K562 (cell line): ENCODE measurements at regions not wholly inside any gene's neighbourhood (a gene's known extent, or its start where the extent isn't known, plus 50 kb on each side); places are given as distances from the start of the nearest gene placed in this dataset.

Source experiments
- ATAC-seq: fragments of 200-7000 bp; cut with Tn5 transposase; 3 replicates; pipeline ENCODE4 v1.9.1; 2020; ENCODE audit warnings: moderate library complexity
- BruUV-seq: library from RNA; stranded (reverse); fragments of 400-500 nt; replicated peaks from 2 replicates; lab custom pipeline; 2021; lab: Mats Ljungman, UMichigan
- CTCF ChIA-PET: fragments of 300-600 bp; formaldehyde crosslinking; extraction: SDS; loops from one replicate; lab custom pipeline; 2021; ENCODE audit warnings: low intra/inter-chr PET ratio; lab: Yijun Ruan, JAX
- POLR2A ChIA-PET: fragments of 300-600, 350-650 bp; sonication (Branson Sonifier 250); formaldehyde crosslinking; extraction: SDS; loops from one replicate; lab custom pipeline; 2021; ENCODE audit warnings: antibody characterized with exemption, inconsistent platforms; lab: Yijun Ruan, JAX
- DNase-seq, 4 experiments: peaks; one replicate each; pipeline versions ENCODE4 v3.0.0 to v3.0.0-alpha.2; 2011 to 2018; ENCODE audit warnings: low spot score in 3 of 4, mixed read lengths in 3 of 4; ENCODE audit errors: extremely low read depth in 1 of 4
- FAIRE-seq: peaks from 2 replicates; lab custom pipeline; 2011; peaks lifted over from hg19 to GRCh38; lab: Jason Lieb, UNC
- H2AFZ ChIP-seq: 2 replicates; pipeline ENCODE4 v1.6.0; 2011; ENCODE audit warnings: low read depth, low read length, control low read depth, inconsistent platforms
- H3K27ac ChIP-seq: fragments of 200-600 bp; 3 replicates; pipeline ENCODE4 v1.8.0; 2011; ENCODE audit warnings: low read depth, mild to moderate bottlenecking, control low read depth, inconsistent platforms, low read length, moderate library complexity, mixed read lengths; ENCODE audit errors: extremely low read depth
- H3K27me3 ChIP-seq, 2 experiments: fragments of 300-600 bp in 1 of 2; 2 replicates in 1 of 2; 3 replicates in 1 of 2; pipeline versions ENCODE4 v1.6.0 to v1.8.0; 2011; ENCODE audit warnings: inconsistent platforms in 2 of 2, low read length in 2 of 2, mild to moderate bottlenecking in 1 of 2, mixed read lengths in 1 of 2, moderate library complexity in 1 of 2; ENCODE audit not compliant: control insufficient read depth in 2 of 2, insufficient read depth in 2 of 2
- H3K36me3 ChIP-seq: fragments of 300-600 bp; 3 replicates; pipeline ENCODE4 v1.8.0; 2011; ENCODE audit warnings: mild to moderate bottlenecking, low read length, inconsistent platforms; ENCODE audit not compliant: control insufficient read depth, insufficient read depth
- H3K4me1 ChIP-seq, 2 experiments: fragments of 200-600 bp in 1 of 2; replicated peaks in 1 of 2; 2 replicates in 1 of 2; 3 replicates in 1 of 2; pipeline versions ENCODE4 v1.5.1 to v1.8.0; 2011; ENCODE audit warnings: inconsistent platforms in 2 of 2, low read length in 2 of 2, mild to moderate bottlenecking in 1 of 2, mixed read lengths in 1 of 2, moderate library complexity in 1 of 2; ENCODE audit not compliant: control insufficient read depth in 2 of 2, insufficient read depth in 2 of 2
- H3K4me2 ChIP-seq: 2 replicates; pipeline ENCODE4 v1.6.1; 2011; ENCODE audit warnings: low read length, control low read depth, inconsistent platforms, mixed read lengths; ENCODE audit not compliant: insufficient read depth
- H3K4me3 ChIP-seq: fragments of 200-600 bp; sonication (generic), shearing (Covaris generic); 2 replicates; pipeline ENCODE4 v1.5.1; 2016; ENCODE audit warnings: control low read depth, inconsistent platforms
- H3K79me2 ChIP-seq: fragments of 200-600 bp; 3 replicates; pipeline ENCODE4 v1.8.0; 2011; ENCODE audit warnings: low read length, inconsistent platforms; ENCODE audit not compliant: control insufficient read depth, insufficient read depth
- H3K9ac ChIP-seq, 2 experiments: 2 replicates each; pipeline versions ENCODE4 v1.6.0 to v1.6.1; 2011; ENCODE audit warnings: low read depth in 2 of 2, low read length in 2 of 2, control low read depth in 1 of 2, inconsistent platforms in 1 of 2, mild to moderate bottlenecking in 1 of 2, mixed read lengths in 1 of 2; ENCODE audit not compliant: insufficient read depth in 1 of 2
- H3K9me1 ChIP-seq: one replicate; pipeline ENCODE4 v1.6.0; 2011; ENCODE audit warnings: inconsistent platforms, mild to moderate bottlenecking, low read length, moderate library complexity; ENCODE audit not compliant: control insufficient read depth, insufficient read depth
- H3K9me3 ChIP-seq: replicated peaks from 2 replicates; pipeline ENCODE4 v1.5.1; 2011; ENCODE audit warnings: low read depth, low read length, inconsistent platforms; ENCODE audit not compliant: control insufficient read depth, insufficient read depth
- H4K20me1 ChIP-seq: replicated peaks from 2 replicates; pipeline ENCODE4 v1.6.1; 2011; ENCODE audit warnings: low read length, inconsistent platforms, mixed read lengths; ENCODE audit not compliant: control insufficient read depth, insufficient read depth
- BCL6 ChIP-seq: fragments of 250-450 bp; sonication (Bioruptor Pico); IDR thresholded peaks from 2 replicates; pipeline ENCODE4 v1.4.0; 2020
- E4F1 ChIP-seq: fragments of 250-450 bp; sonication (Bioruptor Pico); IDR thresholded peaks from 2 replicates; pipeline ENCODE4 v1.5.0; 2021; ENCODE audit warnings: mild to moderate bottlenecking, borderline replicate concordance
- ESRRB ChIP-seq: fragments of 250-450 bp; sonication (Bioruptor Pico); IDR thresholded peaks from 2 replicates; pipeline ENCODE4 v1.5.0; 2020; ENCODE audit warnings: mild to moderate bottlenecking, moderate library complexity, borderline replicate concordance
- HOXB6 ChIP-seq: fragments of 250-450 bp; sonication (Bioruptor Pico); IDR thresholded peaks from 2 replicates; pipeline ENCODE4 v1.5.1; 2022; ENCODE audit warnings: mild to moderate bottlenecking, borderline replicate concordance
- IFI16 ChIP-seq: fragments of 250-450 bp; sonication (Bioruptor Pico); IDR thresholded peaks from 2 replicates; pipeline ENCODE4 v2.1.2; 2022; ENCODE audit warnings: mild to moderate bottlenecking, inconsistent platforms
- MIER1 ChIP-seq: fragments of 450-650 bp; IDR thresholded peaks from 2 replicates; pipeline ENCODE4 v1.6.1; 2016; ENCODE audit warnings: antibody characterized with exemption, mild to moderate bottlenecking, low read depth
- PHB ChIP-seq: fragments of 250-450 bp; sonication (Bioruptor Pico); IDR thresholded peaks from 2 replicates; pipeline ENCODE4 v1.5.0; 2021
- RBBP5 ChIP-seq: fragments of 200-600 bp; sonication (generic); IDR thresholded peaks from 2 replicates; pipeline ENCODE4 v1.6.1; 2012; ENCODE audit warnings: borderline replicate concordance, mild to moderate bottlenecking, low read length, control low read depth, inconsistent platforms; ENCODE audit not compliant: insufficient read depth, poor library complexity, severe bottlenecking
- SNIP1 ChIP-seq: fragments of 450-650 bp; IDR thresholded peaks from 2 replicates; pipeline ENCODE4 v1.7.1; 2017; ENCODE audit warnings: low read depth, mild to moderate bottlenecking
- ZHX1 ChIP-seq: fragments of 150-350 bp; conservative IDR thresholded peaks from 2 replicates; pipeline ENCODE4 v1.6.1; 2014; ENCODE audit warnings: low read length
- ZNF23 ChIP-seq: fragments of 250-450 bp; sonication (Bioruptor Pico); IDR thresholded peaks from 2 replicates; pipeline ENCODE4 v1.4.0; 2020; ENCODE audit warnings: mild to moderate bottlenecking
- ZZZ3 ChIP-seq: fragments of 450-650 bp; IDR thresholded peaks from 2 replicates; pipeline ENCODE4 v1.6.1; 2016; ENCODE audit warnings: antibody characterized with exemption, mild to moderate bottlenecking, moderate library complexity
- WGBS: fragments of 100-300 bp; shearing (Covaris generic); methylation state at CpG from one replicate; pipeline ENCODE4 v1.1.6; 2016; ENCODE audit warnings: low coverage, mixed read lengths; ENCODE audit not compliant: insufficient coverage; ENCODE audit errors: missing lambda C conversion rate; 5-methylcytosine and 5-hydroxymethylcytosine counted together
- in situ Hi-C: fragments of 300-500 bp; cut with MboI; formaldehyde crosslinking; loops from 4 replicates; pipeline ENCODE4 v1.15.0; 2018; ENCODE audit warnings: inconsistent platforms, mixed read lengths
- intact Hi-C: fragments of 100-400 bp; cut with micrococcal nuclease; formaldehyde crosslinking; loops from 2 replicates; pipeline ENCODE4 v1.14.2; 2022
- TF ChIP-seq, protein P1 (sequence below): fragments of 250-450 bp; sonication (Bioruptor Pico); IDR thresholded peaks from 2 replicates; pipeline ENCODE4 v1.8.0; 2021; ENCODE audit warnings: borderline replicate concordance, mild to moderate bottlenecking, moderate library complexity; ENCODE audit not compliant: poor library complexity, severe bottlenecking
- TF ChIP-seq, protein P2 (sequence below): fragments of 250-450 bp; sonication (Bioruptor Pico); IDR thresholded peaks from 2 replicates; pipeline ENCODE4 v1.5.0; 2021

DNA sequence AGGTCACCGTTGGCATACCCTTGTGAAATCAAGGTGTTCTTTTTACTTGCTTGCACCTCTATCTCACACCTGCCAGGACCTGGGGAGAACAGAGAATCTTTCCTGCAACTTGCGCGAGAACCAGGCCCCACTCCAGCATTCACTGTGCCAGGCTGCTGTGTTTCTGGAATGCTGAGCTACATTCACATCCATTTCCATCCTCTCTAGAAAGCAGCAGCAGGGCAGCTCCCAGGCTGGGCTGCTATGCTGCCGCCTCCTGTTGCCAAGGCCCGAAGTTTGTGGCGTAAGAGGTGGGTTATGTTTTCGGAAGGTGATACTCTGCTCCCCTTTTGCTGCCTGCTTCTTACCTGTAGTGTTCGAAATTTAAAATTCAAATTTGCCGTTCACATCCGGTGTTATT, 464.1 kb downstream of the KLF5 start:
- H3K27me3 ChIP-seq = peaks cover 0 to 6% of the 10 kb centered on the region in 2 experiments; a peak in 2 of 5 replicates
- H2AFZ ChIP-seq = no peak overlapping the region
- no peak overlapping the region for H3K27ac ChIP-seq
- H3K4me1 ChIP-seq = no peaks in the 10 kb centered on the region
- intact Hi-C loops (no loop called here), in situ Hi-C loops (no loop called here)
- no peak for FAIRE-seq
- no peak overlapping the region for H3K4me2 ChIP-seq
- H3K4me3 ChIP-seq = no peak overlapping the region
- ATAC-seq = no peak
- CTCF ChIA-PET = no interaction called here
- no peaks in the 10 kb centered on the region for H3K9me1 ChIP-seq
- H4K20me1 ChIP-seq = no peaks in the 10 kb centered on the region
- TF ChIP-seq BCL6 = no peak
- TF ChIP-seq IFI16 (CRISPR knock-in tag) = no peak
- TF ChIP-seq, protein P1, sequence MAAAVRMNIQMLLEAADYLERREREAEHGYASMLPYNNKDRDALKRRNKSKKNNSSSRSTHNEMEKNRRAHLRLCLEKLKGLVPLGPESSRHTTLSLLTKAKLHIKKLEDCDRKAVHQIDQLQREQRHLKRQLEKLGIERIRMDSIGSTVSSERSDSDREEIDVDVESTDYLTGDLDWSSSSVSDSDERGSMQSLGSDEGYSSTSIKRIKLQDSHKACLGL = no peak
- TF ChIP-seq, protein P2, sequence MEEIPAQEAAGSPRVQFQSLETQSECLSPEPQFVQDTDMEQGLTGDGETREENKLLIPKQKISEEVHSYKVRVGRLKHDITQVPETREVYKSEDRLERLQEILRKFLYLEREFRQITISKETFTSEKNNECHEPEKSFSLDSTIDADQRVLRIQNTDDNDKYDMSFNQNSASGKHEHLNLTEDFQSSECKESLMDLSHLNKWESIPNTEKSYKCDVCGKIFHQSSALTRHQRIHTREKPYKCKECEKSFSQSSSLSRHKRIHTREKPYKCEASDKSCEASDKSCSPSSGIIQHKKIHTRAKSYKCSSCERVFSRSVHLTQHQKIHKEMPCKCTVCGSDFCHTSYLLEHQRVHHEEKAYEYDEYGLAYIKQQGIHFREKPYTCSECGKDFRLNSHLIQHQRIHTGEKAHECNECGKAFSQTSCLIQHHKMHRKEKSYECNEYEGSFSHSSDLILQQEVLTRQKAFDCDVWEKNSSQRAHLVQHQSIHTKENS (CRISPR knock-in tag) = no peak
- TF ChIP-seq ESRRB (CRISPR knock-in tag) = no peak
- TF ChIP-seq RBBP5 = no peak
- TF ChIP-seq SNIP1 = no peak
- TF ChIP-seq ZHX1 = no peak
- TF ChIP-seq ZZZ3 = no peak
- TF ChIP-seq ZNF23 (CRISPR knock-in tag) = no peak
- no peak for TF ChIP-seq MIER1
- TF ChIP-seq E4F1 (CRISPR knock-in tag) = no peak
- no peak for TF ChIP-seq PHB (CRISPR knock-in tag)
- TF ChIP-seq HOXB6 (CRISPR knock-in tag) = no peak
- TF ChIP-seq, all 486 proteins: peak for 0
- no peak overlapping the region for H3K9ac ChIP-seq
- POLR2A ChIA-PET = no interaction called here
- no peaks in the 10 kb centered on the region for H3K36me3 ChIP-seq
- no peak for DNase-seq
- no peaks in the 10 kb centered on the region for H3K79me2 ChIP-seq
- no TSS peak for BruUV-seq
- H3K9me3 ChIP-seq = no peaks in the 10 kb centered on the region
- 9% methylated on average over 10 of the region's 10 CpGs for WGBS
